B cell (primary cell): ENCODE measurements at regions not wholly inside any gene's neighbourhood (a gene's known extent, or its start where the extent isn't known, plus 50 kb on each side); places are given as distances from the start of the nearest gene placed in this dataset.

ENCODE experiments used
- EZH2 ChIP-seq: IDR thresholded peaks from 2 replicates; pipeline ENCODE4 v1.6.1; 2012; ENCODE audit warnings: borderline replicate concordance, low read depth, mild to moderate bottlenecking, moderate library complexity, low read length; ENCODE audit not compliant: insufficient read depth, poor library complexity, severe bottlenecking
- TF ChIP-seq, protein P1 (sequence below): fragments of 200-600 bp; IDR thresholded peaks from one replicate; pipeline ENCODE4 v1.8.0; 2022; ENCODE audit warnings: antibody characterized with exemption, mild to moderate bottlenecking

DNA sequence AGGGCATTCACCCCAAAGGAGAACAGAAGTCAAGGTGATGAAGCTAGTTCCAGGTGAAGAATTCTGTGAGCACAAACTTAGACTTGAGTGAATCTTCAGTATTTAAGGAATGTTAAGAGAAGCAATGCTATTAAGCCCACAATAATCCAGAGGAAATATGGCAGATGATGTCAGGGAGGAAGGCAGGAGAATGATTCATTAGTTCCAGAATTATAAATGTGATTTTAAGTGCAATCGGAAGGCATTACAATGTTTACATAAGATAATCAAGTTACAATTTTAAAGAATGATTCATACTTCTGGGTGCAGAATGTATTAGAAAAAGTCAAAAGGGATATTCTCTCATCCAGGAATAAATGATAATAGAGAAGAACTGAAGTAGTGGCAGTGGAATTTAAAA, 545.2 kb upstream of the BRINP3 start:
- TF ChIP-seq, protein P1, sequence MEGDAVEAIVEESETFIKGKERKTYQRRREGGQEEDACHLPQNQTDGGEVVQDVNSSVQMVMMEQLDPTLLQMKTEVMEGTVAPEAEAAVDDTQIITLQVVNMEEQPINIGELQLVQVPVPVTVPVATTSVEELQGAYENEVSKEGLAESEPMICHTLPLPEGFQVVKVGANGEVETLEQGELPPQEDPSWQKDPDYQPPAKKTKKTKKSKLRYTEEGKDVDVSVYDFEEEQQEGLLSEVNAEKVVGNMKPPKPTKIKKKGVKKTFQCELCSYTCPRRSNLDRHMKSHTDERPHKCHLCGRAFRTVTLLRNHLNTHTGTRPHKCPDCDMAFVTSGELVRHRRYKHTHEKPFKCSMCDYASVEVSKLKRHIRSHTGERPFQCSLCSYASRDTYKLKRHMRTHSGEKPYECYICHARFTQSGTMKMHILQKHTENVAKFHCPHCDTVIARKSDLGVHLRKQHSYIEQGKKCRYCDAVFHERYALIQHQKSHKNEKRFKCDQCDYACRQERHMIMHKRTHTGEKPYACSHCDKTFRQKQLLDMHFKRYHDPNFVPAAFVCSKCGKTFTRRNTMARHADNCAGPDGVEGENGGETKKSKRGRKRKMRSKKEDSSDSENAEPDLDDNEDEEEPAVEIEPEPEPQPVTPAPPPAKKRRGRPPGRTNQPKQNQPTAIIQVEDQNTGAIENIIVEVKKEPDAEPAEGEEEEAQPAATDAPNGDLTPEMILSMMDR = no peak
- TF ChIP-seq EZH2 = no peak
